ENCODE measurements at regions not wholly inside any gene's neighbourhood (a gene's known extent, or its start where the extent isn't known, plus 50 kb on each side); places are given as distances from the start of the nearest gene placed in this dataset.

DNA sequence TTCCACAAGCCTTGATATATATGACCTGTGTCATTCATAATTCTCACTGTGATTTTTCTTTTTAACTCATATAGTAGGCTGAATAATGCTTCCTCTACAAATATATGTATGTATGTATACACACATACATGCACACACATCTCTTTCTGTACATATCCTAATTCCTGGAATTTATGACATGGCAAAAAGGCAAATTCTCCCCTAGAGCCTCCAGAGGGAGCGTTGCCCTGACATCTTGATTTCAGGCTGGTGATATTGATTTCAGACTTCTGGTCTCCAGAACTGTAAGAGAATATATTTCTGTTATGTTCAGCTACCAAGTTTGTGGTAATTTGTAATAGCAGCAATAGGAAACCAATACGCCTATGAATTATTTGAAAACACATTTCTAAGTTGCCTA, 166.6 kb upstream of the GAS1 start:
- TF ChIP-seq, protein P1, sequence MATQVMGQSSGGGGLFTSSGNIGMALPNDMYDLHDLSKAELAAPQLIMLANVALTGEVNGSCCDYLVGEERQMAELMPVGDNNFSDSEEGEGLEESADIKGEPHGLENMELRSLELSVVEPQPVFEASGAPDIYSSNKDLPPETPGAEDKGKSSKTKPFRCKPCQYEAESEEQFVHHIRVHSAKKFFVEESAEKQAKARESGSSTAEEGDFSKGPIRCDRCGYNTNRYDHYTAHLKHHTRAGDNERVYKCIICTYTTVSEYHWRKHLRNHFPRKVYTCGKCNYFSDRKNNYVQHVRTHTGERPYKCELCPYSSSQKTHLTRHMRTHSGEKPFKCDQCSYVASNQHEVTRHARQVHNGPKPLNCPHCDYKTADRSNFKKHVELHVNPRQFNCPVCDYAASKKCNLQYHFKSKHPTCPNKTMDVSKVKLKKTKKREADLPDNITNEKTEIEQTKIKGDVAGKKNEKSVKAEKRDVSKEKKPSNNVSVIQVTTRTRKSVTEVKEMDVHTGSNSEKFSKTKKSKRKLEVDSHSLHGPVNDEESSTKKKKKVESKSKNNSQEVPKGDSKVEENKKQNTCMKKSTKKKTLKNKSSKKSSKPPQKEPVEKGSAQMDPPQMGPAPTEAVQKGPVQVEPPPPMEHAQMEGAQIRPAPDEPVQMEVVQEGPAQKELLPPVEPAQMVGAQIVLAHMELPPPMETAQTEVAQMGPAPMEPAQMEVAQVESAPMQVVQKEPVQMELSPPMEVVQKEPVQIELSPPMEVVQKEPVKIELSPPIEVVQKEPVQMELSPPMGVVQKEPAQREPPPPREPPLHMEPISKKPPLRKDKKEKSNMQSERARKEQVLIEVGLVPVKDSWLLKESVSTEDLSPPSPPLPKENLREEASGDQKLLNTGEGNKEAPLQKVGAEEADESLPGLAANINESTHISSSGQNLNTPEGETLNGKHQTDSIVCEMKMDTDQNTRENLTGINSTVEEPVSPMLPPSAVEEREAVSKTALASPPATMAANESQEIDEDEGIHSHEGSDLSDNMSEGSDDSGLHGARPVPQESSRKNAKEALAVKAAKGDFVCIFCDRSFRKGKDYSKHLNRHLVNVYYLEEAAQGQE (IDR thresholded peaks at IDR 0.05; ENCODE audit: insufficient read depth in 1 of 2, low read depth in 2 of 2, low read length in 2 of 2) = no peak
- TF ChIP-seq TAF1 (IDR thresholded peaks at IDR 0.05; ENCODE audit: borderline replicate concordance, insufficient read depth, low read length) (no peak), POLR2AphosphoS5 (IDR thresholded peaks at IDR 0.05; ENCODE audit: low read depth, low read length) (no peak), SIN3A (IDR thresholded peaks at IDR 0.05; ENCODE audit: borderline replicate concordance, insufficient read depth, low read length) (no peak)

Data from PFSK-1 (cell line).